BJ (cell line): ENCODE measurements at regions not wholly inside any gene's neighbourhood (a gene's known extent, or its start where the extent isn't known, plus 50 kb on each side); places are given as distances from the start of the nearest gene placed in this dataset.
"Not testable (repeated sequence)": the region's sequence is repeated elsewhere in the genome, so short reads cannot be mapped to it uniquely, and the experiment has no call there.

Experiments
- CTCF ChIA-PET: fragments of 350-600 bp; formaldehyde crosslinking; extraction: SDS; loops from one replicate; lab custom pipeline; 2021; ENCODE audit warnings: antibody characterized with exemption, inconsistent platforms; lab: Yijun Ruan, JAX
- POLR2A ChIA-PET: fragments of 300-600 bp; sonication (Branson Sonifier 250); formaldehyde crosslinking; extraction: SDS; loops from one replicate; lab custom pipeline; 2021; ENCODE audit warnings: antibody characterized with exemption; lab: Charles Lee
- DNase-seq: peaks from one replicate; pipeline ENCODE4 v3.0.0-alpha.2; 2011; ENCODE audit warnings: low read depth
- H3K27me3 ChIP-seq: 2 replicates; pipeline ENCODE4 v1.6.0; 2011; ENCODE audit warnings: low read length; ENCODE audit not compliant: control insufficient read depth, insufficient read depth
- H3K36me3 ChIP-seq: 2 replicates; pipeline ENCODE4 v1.5.1; 2011; ENCODE audit warnings: low read length; ENCODE audit not compliant: control insufficient read depth, insufficient read depth
- H3K4me3 ChIP-seq: 2 replicates; pipeline ENCODE4 v1.5.1; 2011; ENCODE audit warnings: low read depth, mild to moderate bottlenecking, control low read depth, low read length
- CTCF ChIP-seq: IDR thresholded peaks from 2 replicates; pipeline ENCODE4 v1.5.1; 2011; ENCODE audit warnings: low read depth, mild to moderate bottlenecking, control low read depth, inconsistent platforms, low read length, moderate library complexity; ENCODE audit not compliant: insufficient read depth

GRCh38 chr3:194885766-194886165 is 200.1 kb downstream of the FAM43A start:
- no peak overlapping the region for H3K4me3 ChIP-seq
- no peaks in the 10 kb centered on the region for H3K36me3 ChIP-seq
- no peak for TF ChIP-seq CTCF
- no peaks in the 10 kb centered on the region; the same call in 1 of the 2 replicates for H3K27me3 ChIP-seq
- CTCF ChIA-PET, result no interaction called here
- POLR2A ChIA-PET, result no interaction called here
- no peak for DNase-seq

GRCh38 chr3:194886836-194887235 is 201.2 kb downstream of the FAM43A start:
- no peaks in the 10 kb centered on the region for H3K36me3 ChIP-seq
- TF ChIP-seq CTCF, result no peak
- no peak overlapping the region for H3K4me3 ChIP-seq
- CTCF ChIA-PET, result no interaction called here
- no peak for DNase-seq
- no peaks in the 10 kb centered on the region; the same call in 1 of the 2 replicates for H3K27me3 ChIP-seq
- POLR2A ChIA-PET, result no interaction called here

- H3K27me3 ChIP-seq, POLR2A ChIA-PET, CTCF ChIA-PET, H3K36me3 ChIP-seq, H3K4me3 ChIP-seq, DNase-seq: not testable (repeated sequence)
Observed at GRCh38 chr3:194888062-194888461, 202.4 kb downstream of the FAM43A start.

- ChIA-PET POLR2A (no interaction called here), CTCF (no interaction called here)
- H3K4me3 ChIP-seq, result no peak overlapping the region
- DNase-seq, result no peak
- no peak for TF ChIP-seq CTCF
- H3K27me3 ChIP-seq, result no peaks in the 10 kb centered on the region; the same call in 1 of the 2 replicates
- H3K36me3 ChIP-seq, result no peaks in the 10 kb centered on the region
Observed at GRCh38 chr3:194888916-194889315, 203.2 kb downstream of the FAM43A start.

GRCh38 chr3:194890091-194890490 is 204.4 kb downstream of the FAM43A start:
- no peak for TF ChIP-seq CTCF
- POLR2A ChIA-PET, result no interaction called here
- Histone ChIP-seq H3K27me3 (no peaks in the 10 kb centered on the region; the same call in 1 of the 2 replicates), H3K36me3 (no peaks in the 10 kb centered on the region), H3K4me3 (no peak overlapping the region)
- no peak for DNase-seq
- CTCF ChIA-PET, result no interaction called here
